Activated CD8-positive, alpha-beta memory T cell treated with anti-CD3 and anti-CD28 coated beads for 36 hours (primary cell): ENCODE measurements at regions not wholly inside any gene's neighbourhood (a gene's known extent, or its start where the extent isn't known, plus 50 kb on each side); places are given as distances from the start of the nearest gene placed in this dataset.

Source experiments
- CTCF ChIA-PET: fragments of 350-600 bp; sonication (Branson Sonifier 250); formaldehyde crosslinking; loops from one replicate; lab custom pipeline; 2021; ENCODE audit warnings: antibody characterized with exemption; lab: Charles Lee
- POLR2A ChIA-PET: fragments of 350-600 bp; sonication (Branson Sonifier 250); formaldehyde crosslinking; loops from one replicate; lab custom pipeline; 2021; ENCODE audit warnings: antibody characterized with exemption; lab: Charles Lee

GRCh38 chr11:129590030-129590752 lies 214.5 kb downstream of the BARX2 start:
- ChIA-PET POLR2A (no interaction called here), CTCF (no interaction called here)

GRCh38 chr11:129590753-129591475 lies 215.3 kb downstream of the BARX2 start:
- ChIA-PET POLR2A (no interaction called here), CTCF (no interaction called here)

GRCh38 chr11:129591527-129591926 lies 215.9 kb downstream of the BARX2 start:
- CTCF ChIA-PET, result no interaction called here
- POLR2A ChIA-PET, result no interaction called here

- ChIA-PET POLR2A (no interaction called here), CTCF (no interaction called here)
Measured at GRCh38 chr11:129592191-129592590, 216.5 kb downstream of the BARX2 start.

- ChIA-PET CTCF (no interaction called here), POLR2A (no interaction called here)
Measured at GRCh38 chr11:129593098-129593497, 217.4 kb downstream of the BARX2 start.

- CTCF ChIA-PET, result no interaction called here
Measured at GRCh38 chr11:129595038-129595962, 219.7 kb downstream of the BARX2 start.

GRCh38 chr11:129596351-129596750 lies 219.3 kb upstream of the TMEM45B start:
- ChIA-PET CTCF (no interaction called here), POLR2A (no interaction called here)

More at GRCh38 chr11:129595038-129595962, 219.7 kb downstream of the BARX2 start:
- POLR2A ChIA-PET, result no interaction called here

GRCh38 chr11:129598378-129598777 lies 217.3 kb upstream of the TMEM45B start:
- POLR2A ChIA-PET, result no interaction called here
- CTCF ChIA-PET, result no interaction called here

- ChIA-PET CTCF (no interaction called here), POLR2A (no interaction called here)
Measured at GRCh38 chr11:129605815-129606214, 209.8 kb upstream of the TMEM45B start.

- ChIA-PET POLR2A (no interaction called here), CTCF (no interaction called here)
Measured at GRCh38 chr11:129608711-129609110, 206.9 kb upstream of the TMEM45B start.

GRCh38 chr11:129610125-129610524 lies 205.5 kb upstream of the TMEM45B start:
- CTCF ChIA-PET, result no interaction called here
- POLR2A ChIA-PET, result no interaction called here

- CTCF ChIA-PET, result no interaction called here
- POLR2A ChIA-PET, result no interaction called here
Measured at GRCh38 chr11:129610545-129610944, 205.1 kb upstream of the TMEM45B start.

- ChIA-PET CTCF (no interaction called here), POLR2A (no interaction called here)
Measured at GRCh38 chr11:129611661-129612446, 203.8 kb upstream of the TMEM45B start.

- CTCF ChIA-PET, result no interaction called here
- POLR2A ChIA-PET, result no interaction called here
Measured at GRCh38 chr11:129612447-129612961, 203.1 kb upstream of the TMEM45B start.

- ChIA-PET CTCF (no interaction called here), POLR2A (no interaction called here)
Measured at GRCh38 chr11:129613071-129613470, 202.6 kb upstream of the TMEM45B start.

GRCh38 chr11:129614256-129614944 lies 201.2 kb upstream of the TMEM45B start:
- CTCF ChIA-PET, result no interaction called here

GRCh38 chr11:129618046-129618569 lies 197.5 kb upstream of the TMEM45B start:
- ChIA-PET CTCF (interaction anchor here (0.6 kb wide), 1 partner anchor 12 kb away, joined by 4 read pairs; no protein-coding TSS in a partner anchor), POLR2A (no interaction called here)

More at GRCh38 chr11:129614256-129614944, 201.2 kb upstream of the TMEM45B start:
- POLR2A ChIA-PET, result no interaction called here
